Right lobe of liver (tissue), 4 donors: ENCODE measurements at regions not wholly inside any gene's neighbourhood (a gene's known extent, or its start where the extent isn't known, plus 50 kb on each side); places are given as distances from the start of the nearest gene placed in this dataset.

Experiments
- CTCF ChIP-seq, 4 donors: fragments of 200-600 bp in 3 of 4; fragments of 450-650 bp in 1 of 4; IDR thresholded peaks; one replicate each; pipeline versions ENCODE4 v1.5.1 to v1.8.0; 2016 to 2022; ENCODE audit warnings: antibody characterized with exemption in 4 of 4, mild to moderate bottlenecking in 2 of 4
- POLR2A ChIP-seq: fragments of 450-650 bp; IDR thresholded peaks from one replicate; pipeline ENCODE4 v1.6.1; 2017; ENCODE audit warnings: antibody characterized with exemption, mild to moderate bottlenecking
- donor health status: DM: no; HTN: no; CAD: no.
- donor health status: DM: no; HTN: no; CAD: no.
- donor health status: DM: no; HTN: yes; CAD: no.

- TF ChIP-seq POLR2A (no peak), CTCF (IDR thresholded peaks at IDR 0.05) (no peak)
Measured at GRCh38 chr3:182226995-182227394, 515.3 kb downstream of the SOX2 start.
